GM19043 (cell line): ENCODE measurements at regions not wholly inside any gene's neighbourhood (a gene's known extent, or its start where the extent isn't known, plus 50 kb on each side); places are given as distances from the start of the nearest gene placed in this dataset.

Source experiments
- ATAC-seq: cut with Tn5 transposase; IDR thresholded peaks from one replicate; pipeline ENCODE4 v1.9.1; 2021; ENCODE audit warnings: low read depth; ENCODE audit not compliant: unreplicated experiment

DNA sequence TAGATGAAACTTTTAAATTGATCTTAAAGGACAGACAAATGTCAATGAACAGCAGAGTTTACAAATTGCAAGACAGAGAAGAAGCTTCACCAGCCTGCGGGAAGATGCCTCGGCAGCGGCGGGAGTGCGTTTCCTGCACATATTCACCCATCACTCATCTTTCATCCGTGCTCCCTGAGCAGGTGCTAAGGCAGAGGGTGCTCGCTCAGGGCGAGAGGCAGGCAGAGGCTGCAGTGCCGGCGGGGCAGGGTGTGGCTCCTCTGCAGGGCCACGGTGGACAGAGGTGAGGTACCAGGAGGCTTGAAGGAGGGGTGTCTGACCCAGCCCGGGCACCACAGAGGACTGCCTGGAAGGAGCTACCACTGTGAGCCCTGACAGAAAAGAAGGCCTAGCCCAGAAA, 155.2 kb upstream of the PPP2R2D start:
- ATAC-seq = no peak

- no peak for ATAC-seq
Observed at GRCh38 chr10:131746241-131746711, 154.5 kb upstream of the PPP2R2D start.

GRCh38 chr10:131746785-131747184, 154.0 kb upstream of the PPP2R2D start:
- no peak for ATAC-seq

- no peak for ATAC-seq
Observed at GRCh38 chr10:131747251-131747650, 153.6 kb upstream of the PPP2R2D start.

DNA sequence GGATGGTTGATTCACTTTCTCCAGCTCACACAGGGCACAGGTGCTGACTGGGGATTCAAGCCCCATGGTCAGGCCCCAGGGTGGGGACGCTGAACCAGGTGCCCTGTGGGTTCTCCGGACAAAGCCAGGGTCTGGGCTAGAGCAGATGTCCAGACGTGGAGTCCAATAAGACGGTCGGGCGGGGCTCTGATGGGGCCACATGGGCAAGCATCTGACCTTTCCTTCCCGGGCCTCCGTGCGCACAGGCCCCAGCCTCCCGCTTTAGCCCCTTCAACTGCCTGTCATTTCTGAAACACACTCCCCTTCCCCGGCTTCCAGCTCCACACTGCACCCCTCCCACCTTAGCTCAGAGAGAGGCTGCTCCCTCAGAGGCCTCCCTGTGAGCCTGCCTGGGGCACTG, 153.0 kb upstream of the PPP2R2D start:
- no peak for ATAC-seq

GRCh38 chr10:131748191-131748590, 152.6 kb upstream of the PPP2R2D start:
- ATAC-seq = no peak

DNA sequence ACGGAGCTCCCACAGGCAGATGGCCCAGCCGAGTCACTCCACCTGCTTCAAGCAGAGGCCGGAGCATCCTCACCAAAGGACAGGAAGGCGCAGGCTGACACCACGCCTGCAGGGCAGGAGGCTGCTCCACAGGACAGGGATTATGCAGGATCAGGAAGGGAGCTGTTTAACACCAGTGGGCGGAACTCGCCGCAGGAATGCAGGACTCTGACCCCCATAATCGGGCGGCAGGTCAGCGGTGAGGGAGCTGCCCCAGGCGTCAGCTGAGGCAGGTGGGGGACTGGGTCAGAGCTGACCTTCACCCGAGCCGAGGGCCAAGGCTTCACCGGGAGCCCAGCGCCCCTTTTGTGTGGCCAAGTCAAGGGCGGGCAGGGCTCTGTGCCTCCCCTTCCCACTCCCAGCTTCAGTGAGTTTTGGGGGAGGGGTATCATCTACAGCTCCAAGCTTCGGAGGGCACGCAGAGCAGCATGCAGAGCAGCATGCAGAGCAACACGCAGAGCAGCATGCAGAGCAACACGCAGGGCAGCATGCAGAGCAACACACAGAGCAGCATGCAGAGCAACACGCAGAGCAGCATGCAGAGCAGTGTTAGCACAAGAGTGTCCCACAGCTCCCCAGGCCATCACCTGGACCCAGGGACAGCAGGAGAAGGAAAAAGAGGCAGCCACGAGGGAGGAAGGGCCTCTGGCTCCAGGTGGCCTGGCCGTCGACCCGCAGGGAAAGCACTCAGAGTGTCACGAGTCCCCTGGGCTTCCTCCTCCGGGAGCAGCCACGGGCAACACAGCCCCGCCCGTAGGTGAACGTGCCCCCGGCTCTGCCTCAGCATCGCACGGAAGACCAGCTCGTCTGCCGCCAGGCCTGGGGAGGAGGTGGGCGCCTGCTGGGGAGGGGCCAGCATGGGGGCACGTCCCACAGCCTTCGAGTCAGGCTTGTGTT, 151.7 kb upstream of the PPP2R2D start:
- ATAC-seq = no peak

- no peak for ATAC-seq
Observed at GRCh38 chr10:131749767-131750142, 151.1 kb upstream of the PPP2R2D start.

DNA sequence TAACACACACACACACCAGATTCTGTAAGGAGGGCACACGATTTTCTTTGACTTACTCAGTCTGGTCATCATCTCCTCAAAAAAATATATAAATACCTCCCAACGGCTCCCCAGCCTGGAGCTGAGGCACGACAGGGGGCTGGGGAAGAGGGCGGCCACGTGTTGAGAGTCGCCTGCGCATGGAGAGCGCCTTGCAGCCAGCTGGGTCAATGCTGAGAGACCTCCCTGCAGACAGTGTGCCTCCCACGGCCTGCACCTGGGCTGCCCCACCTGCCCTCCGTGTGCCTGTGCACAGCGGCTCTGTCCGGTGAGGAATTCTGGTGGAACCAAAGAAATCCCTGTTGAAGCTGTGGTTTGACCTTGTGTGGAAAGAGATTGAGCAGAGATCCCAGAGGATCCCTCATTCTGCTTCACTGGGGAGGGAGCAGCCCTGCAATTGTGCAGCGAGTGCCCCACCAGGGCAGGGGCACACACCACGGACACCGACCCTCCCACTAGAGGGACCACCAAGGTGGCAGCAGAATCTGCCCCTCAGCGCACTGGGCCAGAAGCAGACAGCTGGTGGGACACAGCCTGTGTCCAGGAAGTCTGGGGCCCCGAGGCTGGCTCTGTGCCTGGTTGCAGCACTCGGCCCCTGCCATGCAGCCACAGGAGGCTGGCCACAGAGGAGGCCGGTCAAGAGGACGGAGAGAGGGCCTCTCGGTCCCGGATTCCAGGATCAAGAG, 150.5 kb upstream of the PPP2R2D start:
- no peak for ATAC-seq

DNA sequence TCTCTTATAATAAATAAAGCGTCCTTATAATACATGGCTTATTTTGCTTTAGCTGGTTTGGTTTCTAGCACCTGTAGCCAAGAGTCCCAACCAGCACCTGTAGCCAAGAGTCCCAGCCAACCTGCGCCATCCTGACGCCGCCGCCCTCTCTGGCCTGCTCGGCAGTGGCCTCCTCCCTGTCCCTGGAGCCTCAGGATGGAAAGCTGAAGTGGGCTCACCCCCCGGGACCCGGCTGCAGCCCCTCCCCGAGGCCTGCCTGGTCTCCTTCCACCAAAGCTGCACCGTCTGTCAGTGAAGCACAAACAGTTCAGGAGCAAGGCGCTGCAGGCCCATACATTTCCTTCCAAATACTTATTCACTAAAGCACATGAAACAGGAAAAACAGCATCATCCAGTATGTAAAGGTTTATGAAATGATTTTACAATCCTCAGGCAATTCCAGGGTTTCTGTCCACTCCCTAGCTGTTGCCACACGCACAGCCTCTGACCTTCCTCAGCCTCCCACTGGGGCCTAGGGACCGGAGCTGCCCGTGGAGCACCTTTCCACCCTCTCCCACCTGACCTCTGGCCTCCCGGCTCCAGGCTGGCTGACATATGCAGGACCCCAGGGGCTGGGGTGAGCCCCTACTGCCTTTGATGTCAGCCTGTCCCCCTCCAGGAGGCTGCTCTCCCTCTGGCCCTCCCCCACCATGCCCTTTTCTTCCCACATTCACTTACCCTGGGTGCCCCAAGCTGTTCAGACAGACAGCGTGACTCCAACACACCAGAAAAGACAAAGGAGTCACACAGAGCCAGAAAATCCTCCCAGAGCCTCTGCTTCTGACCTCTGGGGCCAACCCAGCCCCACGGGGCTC, 149.6 kb upstream of the PPP2R2D start:
- ATAC-seq = no peak

DNA sequence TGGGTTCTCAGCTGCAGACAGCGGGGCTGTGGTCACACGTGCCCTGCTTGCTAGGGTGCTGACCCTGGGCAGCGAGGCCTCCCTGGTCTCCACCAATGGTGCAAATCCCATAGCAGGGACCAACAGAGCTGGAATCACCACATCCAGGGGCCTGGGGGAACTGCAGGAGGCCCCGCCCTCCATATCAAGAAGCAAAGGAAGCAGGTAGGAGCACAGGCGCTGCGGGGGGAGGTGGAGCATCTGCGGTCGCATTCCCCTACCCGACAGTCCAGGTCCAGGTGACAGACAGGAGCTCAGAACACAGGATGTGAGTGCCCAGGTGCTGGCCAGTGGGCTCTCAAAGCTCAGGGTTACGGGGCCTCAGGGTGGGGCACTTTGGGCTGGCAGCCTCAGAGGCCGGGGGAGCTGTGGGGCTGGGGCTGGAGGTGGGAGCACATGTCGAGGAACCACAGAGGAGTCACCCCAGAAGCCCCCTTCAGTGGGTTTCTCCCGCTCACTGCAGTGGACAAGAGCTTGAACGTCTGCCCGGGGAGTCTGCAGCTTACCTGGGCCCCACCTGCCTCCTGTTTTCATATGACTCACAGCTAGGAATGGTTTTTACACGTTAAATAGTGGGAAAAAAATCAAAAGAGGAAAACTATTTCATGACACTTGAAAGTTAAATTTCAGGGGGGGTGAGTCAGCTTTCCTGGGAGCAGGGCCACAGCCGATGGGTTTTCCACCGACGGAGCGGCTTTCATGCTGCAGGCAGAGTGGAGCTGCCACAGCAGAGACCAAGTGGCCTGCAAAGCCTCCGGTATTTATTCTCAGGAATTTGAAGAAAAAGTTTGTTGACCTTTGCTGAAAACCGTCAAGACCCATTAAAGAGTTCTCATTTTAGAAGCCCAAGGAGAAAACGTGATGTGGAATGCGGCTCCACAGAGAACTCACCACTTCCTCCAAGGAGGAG, 148.7 kb upstream of the PPP2R2D start:
- no peak for ATAC-seq

DNA sequence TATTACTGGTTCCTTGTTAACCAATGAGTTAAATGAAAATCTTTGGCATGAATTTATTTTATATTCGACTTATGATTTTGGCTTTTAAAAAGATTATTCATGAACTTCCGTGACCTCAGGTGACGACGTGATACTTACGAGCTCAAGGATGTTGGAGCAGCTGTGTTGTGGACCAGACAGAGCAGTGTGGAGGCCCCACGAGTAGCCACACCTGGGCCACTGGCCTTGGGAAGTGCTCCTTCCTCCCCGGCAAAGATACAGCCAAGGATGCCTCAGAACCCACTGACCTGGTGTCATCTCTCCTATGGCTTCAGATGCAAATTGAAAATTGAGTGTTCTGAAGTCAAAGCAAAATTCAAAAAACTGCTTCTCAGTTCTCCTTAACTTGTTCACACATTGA, 147.5 kb upstream of the PPP2R2D start:
- no peak for ATAC-seq

- no peak for ATAC-seq
Observed at GRCh38 chr10:131755200-131755599, 145.6 kb upstream of the PPP2R2D start.

GRCh38 chr10:131757285-131758058, 143.3 kb upstream of the PPP2R2D start:
- no peak for ATAC-seq

DNA sequence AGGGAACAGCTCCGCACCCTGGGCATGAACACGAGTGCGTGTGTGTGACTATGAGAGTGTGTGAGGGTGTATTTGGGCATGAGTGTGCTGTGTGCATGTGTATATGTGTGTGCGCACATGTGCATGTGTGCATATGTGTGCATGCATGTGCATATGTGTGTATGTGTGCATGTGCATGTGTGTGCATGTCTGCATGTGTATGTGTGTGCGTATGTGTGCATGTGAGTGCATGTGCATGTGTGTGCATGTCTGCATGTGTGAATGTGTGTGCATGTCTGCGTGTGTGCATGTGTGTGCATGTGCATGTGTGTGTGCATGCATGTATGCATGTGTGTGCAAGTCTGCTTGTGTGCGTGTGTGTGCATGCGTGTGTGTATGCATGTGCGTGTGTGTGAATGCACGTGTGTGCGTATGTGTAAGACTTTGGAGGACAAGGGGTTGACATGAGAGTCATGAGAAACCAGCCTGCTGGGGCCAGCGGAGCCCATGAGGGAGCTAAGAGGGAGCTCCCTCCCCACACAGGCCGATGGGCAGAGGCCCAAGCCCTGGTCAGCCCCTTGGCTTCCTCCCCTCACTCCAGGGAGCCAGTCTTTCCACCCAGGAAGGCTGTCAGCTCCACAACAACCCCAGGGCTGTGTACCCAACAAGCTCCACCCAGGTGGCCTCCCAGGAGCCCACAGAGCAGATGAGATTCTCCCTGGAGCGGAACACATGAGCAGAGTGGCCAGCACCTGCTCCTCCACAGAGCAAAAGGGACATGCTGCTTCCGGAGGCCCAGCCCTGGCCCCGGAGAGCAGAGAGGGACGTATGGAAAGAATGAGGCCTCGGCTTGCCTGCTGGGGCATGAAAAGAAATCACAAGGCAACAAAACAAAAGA, 142.5 kb upstream of the PPP2R2D start:
- no peak for ATAC-seq

DNA sequence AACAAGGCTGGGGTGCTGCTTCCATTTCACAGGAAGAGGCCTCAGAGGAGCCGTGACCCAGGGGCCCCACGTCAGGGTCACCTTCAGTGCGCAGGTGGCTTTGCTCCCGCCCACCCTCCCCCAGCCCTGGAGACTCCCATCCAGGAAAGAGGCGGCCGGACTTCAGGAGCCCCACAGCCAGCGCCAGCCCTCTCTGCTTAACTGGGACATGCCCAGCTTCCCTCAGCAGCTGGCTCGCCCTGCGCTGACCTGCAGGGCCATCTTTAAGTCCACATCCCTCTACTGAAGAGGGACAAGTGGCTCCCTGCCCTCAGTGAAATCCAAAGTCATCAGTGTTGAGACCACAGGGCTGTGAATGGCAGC, 141.9 kb upstream of the PPP2R2D start:
- ATAC-seq = no peak

- ATAC-seq = no peak
Observed at GRCh38 chr10:131759347-131759746, 141.5 kb upstream of the PPP2R2D start.
